ENCODE measurements at regions not wholly inside any gene's neighbourhood (a gene's known extent, or its start where the extent isn't known, plus 50 kb on each side); places are given as distances from the start of the nearest gene placed in this dataset.

DNA sequence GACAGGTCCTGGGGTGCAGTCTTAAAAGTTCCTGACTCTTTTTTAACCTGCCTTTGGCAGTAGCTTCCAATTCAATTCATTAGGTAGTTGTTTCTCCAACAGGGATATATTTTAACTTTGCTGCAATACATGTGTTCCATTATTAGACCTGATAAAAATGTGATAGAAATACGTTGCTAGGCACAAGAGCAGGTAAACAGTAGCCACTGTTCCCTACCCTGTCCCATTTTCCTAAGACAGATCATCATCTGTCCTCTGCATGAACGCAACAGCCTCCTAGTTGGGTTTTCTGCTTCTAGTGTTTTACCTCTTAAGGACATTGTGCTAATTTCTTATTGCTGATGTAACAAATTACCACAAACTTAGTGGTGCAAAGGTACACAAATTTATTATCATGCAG, 156.8 kb downstream of the SNAPC1 start:
- Mint-ChIP-seq H3K4me1 (peaks cover 8% of the 10 kb centered on the region), H3K9me3 (no peaks in the 10 kb centered on the region), H3K27ac (no peak overlapping the region), H3K36me3 (ENCODE audit: low read depth) (no peaks in the 10 kb centered on the region), H3K27me3 (ENCODE audit: low read depth) (peaks cover 10% of the 10 kb centered on the region), H3K4me3 (no peak overlapping the region)
- TF ChIP-seq, protein P1, sequence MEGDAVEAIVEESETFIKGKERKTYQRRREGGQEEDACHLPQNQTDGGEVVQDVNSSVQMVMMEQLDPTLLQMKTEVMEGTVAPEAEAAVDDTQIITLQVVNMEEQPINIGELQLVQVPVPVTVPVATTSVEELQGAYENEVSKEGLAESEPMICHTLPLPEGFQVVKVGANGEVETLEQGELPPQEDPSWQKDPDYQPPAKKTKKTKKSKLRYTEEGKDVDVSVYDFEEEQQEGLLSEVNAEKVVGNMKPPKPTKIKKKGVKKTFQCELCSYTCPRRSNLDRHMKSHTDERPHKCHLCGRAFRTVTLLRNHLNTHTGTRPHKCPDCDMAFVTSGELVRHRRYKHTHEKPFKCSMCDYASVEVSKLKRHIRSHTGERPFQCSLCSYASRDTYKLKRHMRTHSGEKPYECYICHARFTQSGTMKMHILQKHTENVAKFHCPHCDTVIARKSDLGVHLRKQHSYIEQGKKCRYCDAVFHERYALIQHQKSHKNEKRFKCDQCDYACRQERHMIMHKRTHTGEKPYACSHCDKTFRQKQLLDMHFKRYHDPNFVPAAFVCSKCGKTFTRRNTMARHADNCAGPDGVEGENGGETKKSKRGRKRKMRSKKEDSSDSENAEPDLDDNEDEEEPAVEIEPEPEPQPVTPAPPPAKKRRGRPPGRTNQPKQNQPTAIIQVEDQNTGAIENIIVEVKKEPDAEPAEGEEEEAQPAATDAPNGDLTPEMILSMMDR (IDR thresholded peaks at IDR 0.05; ENCODE audit: unreplicated experiment in 3 of 3): no peak

DNA sequence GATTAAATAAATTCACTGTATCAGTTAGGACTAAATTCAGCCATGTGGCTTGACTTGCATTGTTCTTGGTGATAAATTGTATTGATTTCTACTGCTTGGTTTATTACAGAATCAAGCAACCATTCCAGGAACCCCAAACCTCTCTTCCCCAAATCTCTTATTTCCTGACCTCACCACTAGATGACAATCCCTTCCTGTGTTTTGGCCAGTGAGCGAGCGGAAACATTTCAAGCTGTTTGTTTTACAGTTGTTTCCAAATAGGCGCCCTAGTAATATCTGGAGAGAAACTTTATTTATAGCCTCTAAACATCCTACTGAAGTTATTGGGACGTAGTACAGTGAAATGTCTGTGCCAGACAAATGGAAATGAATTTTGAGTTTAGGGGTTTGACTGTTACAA, 161.1 kb downstream of the SNAPC1 start:
- TF ChIP-seq, protein P1 (IDR thresholded peaks at IDR 0.05; ENCODE audit: unreplicated experiment in 3 of 3): peak in 1 of 3 experiments; percentile 14
- H3K27me3 Mint-ChIP-seq (ENCODE audit: low read depth): peaks cover 7% of the 10 kb centered on the region
- no peak overlapping the region for H3K27ac Mint-ChIP-seq
- H3K4me1 Mint-ChIP-seq: peaks cover 29% of the 10 kb centered on the region
- no peaks in the 10 kb centered on the region for H3K9me3 Mint-ChIP-seq
- H3K36me3 Mint-ChIP-seq (ENCODE audit: low read depth): no peaks in the 10 kb centered on the region
- no peak overlapping the region for H3K4me3 Mint-ChIP-seq

DNA sequence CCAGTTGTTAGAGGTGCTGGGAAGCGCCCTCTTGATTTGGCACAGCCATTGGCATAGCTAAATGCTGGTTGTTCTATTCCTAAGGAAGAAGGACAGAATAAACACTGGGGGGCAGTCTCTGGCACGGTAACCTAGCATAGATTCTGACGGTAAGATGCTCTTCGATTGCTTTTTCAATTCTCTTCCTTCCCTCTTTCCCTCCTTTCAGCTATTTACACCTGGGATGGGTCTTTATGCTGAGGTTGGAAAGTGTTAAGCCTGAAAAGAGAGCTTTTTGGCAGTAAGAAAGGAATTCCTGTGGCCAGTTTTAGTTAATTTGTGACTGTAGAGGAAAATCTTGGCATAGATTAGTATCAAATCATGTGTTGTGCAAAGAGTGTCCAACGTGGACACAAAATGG, 162.8 kb downstream of the SNAPC1 start:
- peak overlapping the region in 1 of 3 experiments; percentile 40 for H3K27ac Mint-ChIP-seq
- TF ChIP-seq, protein P1 (IDR thresholded peaks at IDR 0.05; ENCODE audit: unreplicated experiment in 3 of 3): no peak
- peaks cover 7% of the 10 kb centered on the region for H3K27me3 Mint-ChIP-seq (ENCODE audit: low read depth)
- H3K36me3 Mint-ChIP-seq (ENCODE audit: low read depth): no peaks in the 10 kb centered on the region
- peaks cover 34% of the 10 kb centered on the region for H3K4me1 Mint-ChIP-seq
- no peak overlapping the region for H3K4me3 Mint-ChIP-seq
- no peaks in the 10 kb centered on the region for H3K9me3 Mint-ChIP-seq

DNA sequence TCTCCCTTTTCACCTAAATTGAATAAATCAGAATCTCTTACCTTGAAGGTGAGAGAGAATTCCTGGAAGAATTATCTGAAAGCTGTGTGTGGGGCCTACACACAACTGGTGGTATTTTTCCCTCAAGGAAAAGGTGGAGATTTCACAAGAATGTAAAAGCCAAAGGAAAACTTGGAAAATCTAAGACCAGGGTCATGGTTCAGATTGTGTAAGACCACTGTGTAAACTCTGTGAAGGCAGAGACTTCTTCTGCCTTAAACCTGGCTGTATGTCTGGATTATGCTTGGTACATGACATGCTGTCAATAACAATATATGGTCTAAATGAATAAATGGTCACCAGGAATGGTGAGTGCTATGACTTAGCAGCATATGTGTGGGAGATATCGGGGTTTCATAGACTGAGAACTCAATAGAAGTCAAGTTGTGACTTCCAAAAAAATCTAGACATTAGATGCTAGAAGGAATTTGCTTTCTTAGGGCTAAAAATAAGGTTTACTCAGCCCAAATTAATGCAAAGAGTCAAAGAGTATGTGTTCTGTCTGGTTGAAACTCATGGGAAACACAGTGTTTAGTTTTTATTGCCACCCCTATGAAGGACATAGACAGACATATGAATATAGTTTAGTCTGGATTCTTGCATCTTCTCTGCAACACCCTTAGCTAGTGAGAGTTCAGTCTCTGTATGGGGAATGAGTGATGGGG, 163.7 kb downstream of the SNAPC1 start:
- no peaks in the 10 kb centered on the region for H3K9me3 Mint-ChIP-seq
- peaks cover 34% of the 10 kb centered on the region for H3K4me1 Mint-ChIP-seq
- TF ChIP-seq, protein P1 (IDR thresholded peaks at IDR 0.05; ENCODE audit: unreplicated experiment in 3 of 3): no peak
- peaks cover 3% of the 10 kb centered on the region for H3K27me3 Mint-ChIP-seq (ENCODE audit: low read depth)
- H3K4me3 Mint-ChIP-seq: no peak overlapping the region
- H3K27ac Mint-ChIP-seq: peak overlapping the region in 2 of 3 experiments; percentile 2 to 65
- no peaks in the 10 kb centered on the region for H3K36me3 Mint-ChIP-seq (ENCODE audit: low read depth)

DNA sequence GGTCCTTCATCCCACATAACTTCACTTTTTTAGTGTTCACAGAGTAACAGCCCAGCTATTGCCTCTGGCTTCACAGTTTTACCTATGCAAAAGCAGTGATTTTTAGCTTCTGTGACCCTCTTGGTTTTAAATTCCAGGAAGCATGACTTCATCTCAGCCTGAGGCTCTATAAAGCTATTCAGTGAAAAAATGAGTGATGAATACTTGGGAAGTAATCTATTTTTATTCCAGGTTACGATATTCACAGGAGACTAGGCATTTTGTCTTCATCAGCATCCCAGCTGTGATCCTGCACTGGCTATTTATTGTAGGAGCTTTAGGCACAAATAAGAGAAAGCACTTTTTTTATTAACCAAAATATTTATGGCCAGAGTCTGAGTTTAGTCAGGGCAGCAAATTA, 164.8 kb downstream of the SNAPC1 start:
- Mint-ChIP-seq H3K4me3 (no peak overlapping the region), H3K4me1 (peaks cover 34% of the 10 kb centered on the region), H3K27ac (peak overlapping the region; percentile 8 to 78 (median 65)), H3K27me3 (ENCODE audit: low read depth) (no peaks in the 10 kb centered on the region), H3K9me3 (no peaks in the 10 kb centered on the region), H3K36me3 (ENCODE audit: low read depth) (no peaks in the 10 kb centered on the region)
- TF ChIP-seq, protein P1 (IDR thresholded peaks at IDR 0.05; ENCODE audit: unreplicated experiment in 3 of 3): no peak

DNA sequence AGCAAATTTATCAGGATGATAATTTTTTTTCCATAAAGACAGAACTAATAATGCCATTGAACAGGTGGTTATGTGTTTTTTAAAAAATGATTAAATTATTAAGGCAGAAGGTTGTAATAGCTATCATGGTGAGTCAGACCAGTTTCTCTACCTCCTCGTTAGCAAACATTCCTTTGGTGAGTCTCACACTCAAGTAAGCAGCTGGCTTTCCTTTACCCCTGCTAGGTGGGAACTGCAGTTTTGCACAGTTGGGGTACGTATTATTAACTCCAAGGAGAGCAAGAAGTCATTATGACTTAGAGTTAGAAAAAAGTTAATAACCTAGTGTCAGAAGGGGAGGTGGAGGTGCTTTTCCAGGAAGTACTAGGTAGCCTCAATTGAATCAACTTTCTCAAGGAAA, 165.3 kb downstream of the SNAPC1 start:
- TF ChIP-seq, protein P1 (IDR thresholded peaks at IDR 0.05; ENCODE audit: unreplicated experiment in 3 of 3): no peak
- Mint-ChIP-seq H3K4me1 (peaks cover 34% of the 10 kb centered on the region), H3K4me3 (no peak overlapping the region), H3K9me3 (no peaks in the 10 kb centered on the region), H3K27me3 (ENCODE audit: low read depth) (no peaks in the 10 kb centered on the region), H3K36me3 (ENCODE audit: low read depth) (no peaks in the 10 kb centered on the region), H3K27ac (peak overlapping the region; percentile 58 to 78 (median 65))

Measured in nephron (organoid).